ENCODE measurements at regions not wholly inside any gene's neighbourhood (a gene's known extent, or its start where the extent isn't known, plus 50 kb on each side); places are given as distances from the start of the nearest gene placed in this dataset.

GRCh38 chr11:134745456-134745855 is 333.4 kb upstream of the B3GAT1 start:
- DNase-seq (ENCODE audit: low read depth), result no peak

- DNase-seq (ENCODE audit: low read depth), result no peak
Observed at GRCh38 chr11:134743820-134744195, 331.8 kb upstream of the B3GAT1 start.

GRCh38 chr11:134742956-134743819 is 331.1 kb upstream of the B3GAT1 start:
- no peak for DNase-seq (ENCODE audit: low read depth)

- peak; percentile 64 for DNase-seq (ENCODE audit: low read depth)
Observed at GRCh38 chr11:134742224-134742612, 330.2 kb upstream of the B3GAT1 start.

- DNase-seq (ENCODE audit: low read depth), result peak; percentile 59
Observed at GRCh38 chr11:134741453-134742223, 329.6 kb upstream of the B3GAT1 start.

- no peak for DNase-seq (ENCODE audit: low read depth)
Observed at GRCh38 chr11:134740590-134741261, 328.7 kb upstream of the B3GAT1 start.

- no peak for DNase-seq (ENCODE audit: low read depth)
Observed at GRCh38 chr11:134739136-134739535, 327.1 kb upstream of the B3GAT1 start.

GRCh38 chr11:134738581-134738980 is 326.5 kb upstream of the B3GAT1 start:
- DNase-seq (ENCODE audit: low read depth), result no peak

GRCh38 chr11:134737563-134738510 is 325.8 kb upstream of the B3GAT1 start:
- no peak for DNase-seq (ENCODE audit: low read depth)

- DNase-seq (ENCODE audit: low read depth), result no peak
Observed at GRCh38 chr11:134736251-134736947, 324.4 kb upstream of the B3GAT1 start.

- no peak for DNase-seq (ENCODE audit: low read depth)
Observed at GRCh38 chr11:134734894-134735293, 322.9 kb upstream of the B3GAT1 start.

- DNase-seq (ENCODE audit: low read depth), result peak; percentile 34
Observed at GRCh38 chr11:134734141-134734845, 322.3 kb upstream of the B3GAT1 start.

GRCh38 chr11:134733646-134734045 is 321.6 kb upstream of the B3GAT1 start:
- DNase-seq (ENCODE audit: low read depth), result no peak

- no peak for DNase-seq (ENCODE audit: low read depth)
Observed at GRCh38 chr11:134731213-134731961, 319.3 kb upstream of the B3GAT1 start.

GRCh38 chr11:134730561-134731212 is 318.6 kb upstream of the B3GAT1 start:
- no peak for DNase-seq (ENCODE audit: low read depth)

GRCh38 chr11:134730101-134730500 is 318.1 kb upstream of the B3GAT1 start:
- DNase-seq (ENCODE audit: low read depth), result no peak

GRCh38 chr11:134728186-134728585 is 316.1 kb upstream of the B3GAT1 start:
- no peak for DNase-seq (ENCODE audit: low read depth)

- DNase-seq (ENCODE audit: low read depth), result no peak
Observed at GRCh38 chr11:134727636-134728035, 315.6 kb upstream of the B3GAT1 start.

- DNase-seq (ENCODE audit: low read depth), result no peak
Observed at GRCh38 chr11:134727204-134727603, 315.2 kb upstream of the B3GAT1 start.
